ENCODE measurements at regions not wholly inside any gene's neighbourhood (a gene's known extent, or its start where the extent isn't known, plus 50 kb on each side); places are given as distances from the start of the nearest gene placed in this dataset.

DNA sequence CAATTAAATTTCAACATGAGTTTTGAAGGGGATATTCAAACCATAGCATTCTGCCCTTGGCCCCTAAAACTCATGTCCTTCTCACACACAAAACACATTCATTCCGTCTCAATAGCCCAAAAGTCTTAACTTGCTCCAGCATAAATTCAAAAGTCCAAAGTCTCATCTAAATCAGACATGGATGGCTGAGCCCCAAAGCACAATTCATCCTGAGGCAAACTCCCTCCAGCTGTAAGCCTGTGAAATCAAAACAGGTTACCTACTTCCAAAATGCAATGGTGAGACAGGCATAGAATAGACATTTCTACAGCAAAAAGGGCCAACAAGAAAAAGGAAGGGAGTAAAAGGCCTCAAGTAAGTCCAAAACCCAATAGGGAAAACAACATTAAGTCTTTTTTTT, 245.8 kb downstream of the TTC32 start:
- TF ChIP-seq EZH2phosphoT487 (IDR thresholded peaks at IDR 0.05; ENCODE audit: insufficient read depth, low read depth) (no peak), EZH2 (IDR thresholded peaks at IDR 0.05; ENCODE audit: insufficient read depth, poor library complexity, severe bottlenecking) (no peak)
